ENCODE measurements at regions not wholly inside any gene's neighbourhood (a gene's known extent, or its start where the extent isn't known, plus 50 kb on each side); places are given as distances from the start of the nearest gene placed in this dataset.

DNA sequence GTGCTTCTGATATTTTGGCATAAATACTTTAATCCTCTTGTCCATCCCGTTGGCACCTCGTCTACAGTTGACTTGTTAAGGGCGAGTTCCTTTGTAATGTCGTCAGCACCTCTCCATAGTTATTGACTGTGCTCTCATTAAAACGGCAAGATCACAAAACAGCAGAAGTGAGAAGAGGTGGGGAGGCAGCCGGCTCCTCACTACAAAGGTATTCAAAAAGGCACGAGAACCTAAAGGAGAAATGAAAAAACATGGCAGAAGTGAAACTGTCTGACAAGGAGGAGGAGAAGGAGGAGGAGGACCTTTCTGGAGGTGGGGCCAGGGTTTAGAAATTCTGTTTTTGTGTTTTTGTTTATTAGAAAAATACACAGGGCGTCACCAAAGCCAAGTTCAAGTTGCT, 235.6 kb downstream of the BCL11A start:
- CTCF ChIA-PET: interaction anchor here (1.2 kb wide), 1 partner anchor 13 kb away, joined by 3 read pairs; no protein-coding TSS in a partner anchor
- POLR2A ChIA-PET: no interaction called here
- DNase-seq (ENCODE audit: extremely low spot score): no peak
- no peak for TF ChIP-seq TARDBP (IDR thresholded peaks at IDR 0.05)
- TF ChIP-seq BHLHE40 (IDR thresholded peaks at IDR 0.05; ENCODE audit: borderline replicate concordance): no peak
- no peak for TF ChIP-seq ELF4 (IDR thresholded peaks at IDR 0.05)
- TF ChIP-seq FOXM1 (IDR thresholded peaks at IDR 0.05; ENCODE audit: borderline replicate concordance): no peak
- no peak for TF ChIP-seq LEF1 (IDR thresholded peaks at IDR 0.05; ENCODE audit: borderline replicate concordance)
- no peak for TF ChIP-seq FOXA1 (IDR thresholded peaks at IDR 0.05)
- no peak for TF ChIP-seq ARNT (IDR thresholded peaks at IDR 0.05)
- no peak for TF ChIP-seq SP1 (IDR thresholded peaks at IDR 0.05)
- no peak for TF ChIP-seq HDGF (IDR thresholded peaks at IDR 0.05; ENCODE audit: borderline replicate concordance)
- no peak for TF ChIP-seq NFRKB (IDR thresholded peaks at IDR 0.05)
- TF ChIP-seq CTBP1 (IDR thresholded peaks at IDR 0.05; ENCODE audit: borderline replicate concordance): no peak
- TF ChIP-seq FOXK2 (IDR thresholded peaks at IDR 0.05): no peak
- no peak for TF ChIP-seq SUZ12 (IDR thresholded peaks at IDR 0.05)
- TF ChIP-seq L3MBTL2 (conservative IDR thresholded peaks at IDR 0.05): no peak
- no peak for TF ChIP-seq ZNF384 (IDR thresholded peaks at IDR 0.05)
- TF ChIP-seq, protein P1, sequence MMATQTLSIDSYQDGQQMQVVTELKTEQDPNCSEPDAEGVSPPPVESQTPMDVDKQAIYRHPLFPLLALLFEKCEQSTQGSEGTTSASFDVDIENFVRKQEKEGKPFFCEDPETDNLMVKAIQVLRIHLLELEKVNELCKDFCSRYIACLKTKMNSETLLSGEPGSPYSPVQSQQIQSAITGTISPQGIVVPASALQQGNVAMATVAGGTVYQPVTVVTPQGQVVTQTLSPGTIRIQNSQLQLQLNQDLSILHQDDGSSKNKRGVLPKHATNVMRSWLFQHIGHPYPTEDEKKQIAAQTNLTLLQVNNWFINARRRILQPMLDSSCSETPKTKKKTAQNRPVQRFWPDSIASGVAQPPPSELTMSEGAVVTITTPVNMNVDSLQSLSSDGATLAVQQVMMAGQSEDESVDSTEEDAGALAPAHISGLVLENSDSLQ (IDR thresholded peaks at IDR 0.05): no peak

DNA sequence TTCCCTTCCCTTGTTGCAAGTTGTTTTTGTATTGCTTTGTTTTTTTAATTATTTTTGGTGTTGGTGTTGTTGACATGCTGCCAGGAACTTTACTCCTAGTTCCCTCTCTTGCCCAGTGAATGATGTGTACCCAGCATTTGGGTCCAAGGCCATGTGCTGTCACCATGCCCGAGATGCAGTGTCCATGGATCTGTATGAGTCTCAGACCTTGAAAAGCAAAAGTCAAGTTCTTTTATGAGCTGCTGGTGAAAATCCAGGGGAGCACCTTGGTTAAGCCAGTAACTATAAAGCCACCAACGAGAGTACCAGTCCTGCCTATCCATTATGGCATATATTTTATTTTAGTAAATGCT, 236.4 kb downstream of the BCL11A start:
- no peak for TF ChIP-seq HDGF (IDR thresholded peaks at IDR 0.05; ENCODE audit: borderline replicate concordance)
- CTCF ChIA-PET: interaction anchor here (0.6 to 1.2 kb wide), 2 partner anchors 12 to 441 kb away, joined by 3 read pairs; no protein-coding TSS in a partner anchor
- POLR2A ChIA-PET: no interaction called here
- no peak for DNase-seq (ENCODE audit: extremely low spot score)

DNA sequence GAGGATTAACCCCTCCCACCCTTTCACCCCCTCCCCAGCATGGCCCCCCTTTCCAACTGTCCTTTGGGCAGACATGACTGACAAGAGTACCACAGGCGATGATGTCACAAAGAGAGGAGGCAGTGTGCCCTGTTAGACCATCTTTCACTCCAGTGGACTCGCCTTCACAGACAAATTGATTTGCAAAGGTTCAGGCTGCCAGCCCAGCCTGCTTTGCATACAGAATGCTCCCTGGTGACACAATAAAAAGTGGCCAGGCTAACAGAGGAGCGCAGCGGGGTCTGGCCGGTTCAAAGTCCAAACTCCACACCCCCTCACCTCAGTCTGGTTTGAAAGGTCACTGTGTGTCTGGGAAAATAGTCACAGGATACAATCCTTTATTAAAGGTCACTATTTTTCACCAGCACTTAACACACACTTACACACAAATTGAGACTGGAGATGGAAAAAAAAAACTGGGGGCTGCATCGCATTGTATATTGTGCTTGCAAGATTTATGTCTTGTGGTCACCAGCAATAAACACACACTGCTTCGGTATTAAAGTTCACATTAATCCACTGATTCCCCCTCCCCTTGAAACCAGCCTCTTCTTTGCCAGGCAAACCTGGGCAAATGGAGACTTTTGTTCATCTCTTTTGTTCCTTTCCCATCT, 236.9 kb downstream of the BCL11A start:
- ChIA-PET CTCF (interaction anchor here (0.6 kb wide), 1 partner anchor 441 kb away, joined by 3 read pairs; no protein-coding TSS in a partner anchor), POLR2A (no interaction called here)
- TF ChIP-seq SUZ12 (IDR thresholded peaks at IDR 0.05) (no peak), FOXK2 (IDR thresholded peaks at IDR 0.05) (no peak), NFRKB (IDR thresholded peaks at IDR 0.05) (no peak), LEF1 (IDR thresholded peaks at IDR 0.05; ENCODE audit: borderline replicate concordance) (no peak), ZNF384 (IDR thresholded peaks at IDR 0.05) (no peak), CTBP1 (IDR thresholded peaks at IDR 0.05; ENCODE audit: borderline replicate concordance) (no peak), ELF4 (IDR thresholded peaks at IDR 0.05) (no peak), L3MBTL2 (conservative IDR thresholded peaks at IDR 0.05) (no peak), FOXA1 (IDR thresholded peaks at IDR 0.05) (no peak), BHLHE40 (IDR thresholded peaks at IDR 0.05; ENCODE audit: borderline replicate concordance) (no peak), TARDBP (IDR thresholded peaks at IDR 0.05) (no peak), SP1 (IDR thresholded peaks at IDR 0.05) (no peak), HDGF (IDR thresholded peaks at IDR 0.05; ENCODE audit: borderline replicate concordance) (no peak), FOXM1 (IDR thresholded peaks at IDR 0.05; ENCODE audit: borderline replicate concordance) (no peak), ARNT (IDR thresholded peaks at IDR 0.05) (no peak)
- TF ChIP-seq, protein P1 (IDR thresholded peaks at IDR 0.05): no peak
- DNase-seq (ENCODE audit: extremely low spot score): peak; percentile 11

DNA sequence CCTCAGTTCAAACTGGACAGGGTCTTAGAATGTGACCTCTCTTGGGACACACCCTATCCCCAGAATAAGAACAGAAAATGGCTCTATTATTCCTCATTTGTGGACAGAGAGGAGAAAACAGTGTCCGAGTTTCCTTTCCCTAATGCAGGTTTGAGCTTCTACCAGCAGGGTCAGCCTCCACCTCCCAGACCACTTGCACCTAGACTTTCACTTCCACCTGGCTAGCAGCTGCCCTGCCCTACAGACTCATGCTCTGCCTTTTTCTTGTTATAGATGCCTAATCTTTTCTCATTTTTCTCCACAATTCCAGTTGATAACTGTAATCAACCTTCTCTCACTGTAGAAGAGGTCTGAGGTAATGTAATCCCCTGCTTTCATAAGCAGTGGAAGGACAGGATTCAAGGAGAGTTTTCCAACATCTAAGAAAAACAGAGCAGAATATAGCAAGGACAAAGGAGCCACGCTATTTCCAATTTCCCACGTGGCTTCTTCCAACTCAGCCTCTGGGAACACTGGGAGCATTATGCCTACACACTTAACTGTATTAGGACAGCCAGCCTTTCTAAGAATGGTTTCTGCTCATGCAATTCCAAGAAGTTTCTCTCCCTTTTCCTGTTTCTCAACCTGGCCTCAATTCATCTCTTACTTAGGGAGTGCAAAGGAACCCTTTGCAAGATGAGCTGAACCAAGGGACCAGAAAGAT, 239.8 kb downstream of the BCL11A start:
- ChIA-PET POLR2A (no interaction called here), CTCF (no interaction called here)
- TF ChIP-seq, protein P1 (IDR thresholded peaks at IDR 0.05): no peak
- TF ChIP-seq BHLHE40 (IDR thresholded peaks at IDR 0.05; ENCODE audit: borderline replicate concordance): no peak
- TF ChIP-seq ARNT (IDR thresholded peaks at IDR 0.05): no peak
- TF ChIP-seq L3MBTL2 (conservative IDR thresholded peaks at IDR 0.05): no peak
- TF ChIP-seq ZNF384 (IDR thresholded peaks at IDR 0.05): no peak
- TF ChIP-seq LEF1 (IDR thresholded peaks at IDR 0.05; ENCODE audit: borderline replicate concordance): no peak
- TF ChIP-seq ELF4 (IDR thresholded peaks at IDR 0.05): no peak
- TF ChIP-seq FOXM1 (IDR thresholded peaks at IDR 0.05; ENCODE audit: borderline replicate concordance): no peak
- no peak for TF ChIP-seq SP1 (IDR thresholded peaks at IDR 0.05)
- no peak for TF ChIP-seq CTBP1 (IDR thresholded peaks at IDR 0.05; ENCODE audit: borderline replicate concordance)
- no peak for TF ChIP-seq NFRKB (IDR thresholded peaks at IDR 0.05)
- no peak for DNase-seq (ENCODE audit: extremely low spot score)

DNA sequence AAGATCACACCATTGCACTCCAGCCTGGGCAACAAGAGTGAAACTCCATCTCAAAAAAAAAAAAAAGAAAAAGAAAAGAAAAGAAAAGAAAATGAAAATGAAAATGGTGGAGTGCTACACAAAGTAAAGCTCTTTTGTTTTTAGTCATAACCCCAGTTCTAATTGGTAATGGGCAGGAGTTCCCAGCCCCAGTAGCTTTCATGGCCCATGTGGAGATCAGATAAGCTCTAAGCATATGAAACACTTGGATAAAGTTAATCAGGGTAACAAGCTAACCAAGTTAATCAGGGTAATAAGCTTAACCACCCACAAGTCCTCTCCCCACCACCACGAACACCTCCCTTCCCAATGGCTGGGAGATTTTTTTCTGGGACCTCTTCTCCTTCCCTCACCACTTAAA, 240.8 kb downstream of the BCL11A start:
- DNase-seq (ENCODE audit: extremely low spot score): no peak
- no peak for TF ChIP-seq L3MBTL2 (conservative IDR thresholded peaks at IDR 0.05)
- POLR2A ChIA-PET: interaction anchor here (0.6 kb wide), 1 partner anchor 614 kb away, joined by 3 read pairs; no protein-coding TSS in a partner anchor
- CTCF ChIA-PET: interaction anchor here (0.6 to 1.6 kb wide), 2 partner anchors 24 to 1600 kb away, joined by 3 to 4 read pairs; no protein-coding TSS in a partner anchor

DNA sequence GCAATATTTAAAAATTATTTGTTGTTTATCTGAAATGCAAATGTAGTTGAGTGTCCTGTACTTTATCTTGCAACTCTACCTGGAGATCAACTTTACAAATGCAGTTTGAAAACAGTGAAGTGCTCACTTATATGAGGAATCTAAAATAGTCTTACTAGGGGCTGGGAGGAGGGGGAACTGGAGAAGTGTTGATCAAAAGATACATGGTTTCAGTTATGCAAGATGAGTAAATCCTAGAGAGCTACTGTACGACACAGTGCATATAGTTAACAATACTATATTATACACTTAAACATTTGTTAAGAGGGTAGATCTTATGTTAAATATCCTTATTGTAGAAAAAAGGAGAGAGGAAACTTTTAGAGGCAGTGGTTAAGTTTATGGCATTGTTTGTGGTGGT, 241.9 kb downstream of the BCL11A start:
- ChIA-PET POLR2A (no interaction called here), CTCF (interaction anchor here (1.6 kb wide), 1 partner anchor 26 kb away, joined by 4 read pairs; no protein-coding TSS in a partner anchor)
- TF ChIP-seq L3MBTL2 (conservative IDR thresholded peaks at IDR 0.05): no peak
- no peak for TF ChIP-seq LEF1 (IDR thresholded peaks at IDR 0.05; ENCODE audit: borderline replicate concordance)
- TF ChIP-seq TARDBP (IDR thresholded peaks at IDR 0.05): no peak
- no peak for TF ChIP-seq ZNF384 (IDR thresholded peaks at IDR 0.05)
- no peak for TF ChIP-seq FOXK2 (IDR thresholded peaks at IDR 0.05)
- no peak for TF ChIP-seq HDGF (IDR thresholded peaks at IDR 0.05; ENCODE audit: borderline replicate concordance)
- TF ChIP-seq SP1 (IDR thresholded peaks at IDR 0.05): no peak
- no peak for TF ChIP-seq ELF4 (IDR thresholded peaks at IDR 0.05)
- TF ChIP-seq NFRKB (IDR thresholded peaks at IDR 0.05): no peak
- TF ChIP-seq, protein P1 (IDR thresholded peaks at IDR 0.05): no peak
- TF ChIP-seq SUZ12 (IDR thresholded peaks at IDR 0.05): no peak
- TF ChIP-seq FOXA1 (IDR thresholded peaks at IDR 0.05): no peak
- no peak for TF ChIP-seq ARNT (IDR thresholded peaks at IDR 0.05)
- no peak for TF ChIP-seq BHLHE40 (IDR thresholded peaks at IDR 0.05; ENCODE audit: borderline replicate concordance)
- TF ChIP-seq FOXM1 (IDR thresholded peaks at IDR 0.05; ENCODE audit: borderline replicate concordance): no peak
- no peak for TF ChIP-seq CTBP1 (IDR thresholded peaks at IDR 0.05; ENCODE audit: borderline replicate concordance)
- DNase-seq (ENCODE audit: extremely low spot score): no peak

All from HEK293T (cell line).